Lower lobe of right lung (tissue), 2 donors: ENCODE measurements at regions not wholly inside any gene's neighbourhood (a gene's known extent, or its start where the extent isn't known, plus 50 kb on each side); places are given as distances from the start of the nearest gene placed in this dataset.

Experiments used
- ATAC-seq, 2 donors: fragments of 200-7000 bp; cut with Tn5 transposase; one replicate each; pipeline ENCODE4 v1.9.1; 2020 to 2022; ENCODE audit warnings: mild to moderate bottlenecking in 2 of 2, moderate library complexity in 2 of 2
- DNase-seq: peaks from one replicate; pipeline ENCODE4 v3.0.0-alpha.2; 2020
- H3K27ac ChIP-seq: fragments of 200-600 bp; one replicate; pipeline ENCODE4 v1.8.0; 2022
- H3K27me3 ChIP-seq: fragments of 200-600 bp; one replicate; pipeline ENCODE4 v1.8.0; 2022; ENCODE audit warnings: low read depth
- H3K36me3 ChIP-seq: fragments of 200-600 bp; one replicate; pipeline ENCODE4 v1.8.0; 2022; ENCODE audit warnings: mild to moderate bottlenecking
- H3K4me1 ChIP-seq: fragments of 200-600 bp; one replicate; pipeline ENCODE4 v1.8.0; 2022
- H3K4me3 ChIP-seq: fragments of 200-600 bp; one replicate; pipeline ENCODE4 v1.8.0; 2022; ENCODE audit warnings: mild to moderate bottlenecking
- H3K9me3 ChIP-seq: fragments of 200-600 bp; one replicate; pipeline ENCODE4 v1.8.0; 2022
- CTCF ChIP-seq: fragments of 200-600 bp; IDR thresholded peaks from one replicate; pipeline ENCODE4 v1.8.0; 2022; ENCODE audit warnings: antibody characterized with exemption, mild to moderate bottlenecking
- intact Hi-C: fragments of 100-400 bp; cut with DNase I; formaldehyde crosslinking; loops from one replicate; pipeline ENCODE4 v1.11.0; 2022
- donor health status: DM: no; HTN: yes; CAD: no; lungs with severe emphysema.

GRCh38 chrX:115408771-115409400 lies 119.4 kb downstream of the LUZP4 start:
- no peak for ATAC-seq
- Histone ChIP-seq H3K27me3 (no peaks in the 10 kb centered on the region), H3K36me3 (no peaks in the 10 kb centered on the region), H3K4me1 (no peaks in the 10 kb centered on the region), H3K27ac (no peak overlapping the region), H3K9me3 (no peaks in the 10 kb centered on the region), H3K4me3 (no peak overlapping the region)
- DNase-seq, result no peak
- no peak for TF ChIP-seq CTCF
- intact Hi-C loops, result no loop called here

GRCh38 chrX:115409551-115409950 lies 120.0 kb downstream of the LUZP4 start:
- H3K4me3 ChIP-seq, result no peak overlapping the region
- ATAC-seq (no peak), DNase-seq (no peak)
- H3K27me3 ChIP-seq, result no peaks in the 10 kb centered on the region
- no peak for TF ChIP-seq CTCF
- no peak overlapping the region for H3K27ac ChIP-seq
- H3K9me3 ChIP-seq, result no peaks in the 10 kb centered on the region
- intact Hi-C loops, result no loop called here
- no peaks in the 10 kb centered on the region for H3K36me3 ChIP-seq
- no peaks in the 10 kb centered on the region for H3K4me1 ChIP-seq

GRCh38 chrX:115410731-115411428 lies 121.4 kb downstream of the LUZP4 start:
- Histone ChIP-seq H3K27me3 (no peaks in the 10 kb centered on the region), H3K36me3 (no peaks in the 10 kb centered on the region), H3K27ac (no peak overlapping the region), H3K4me3 (no peak overlapping the region), H3K9me3 (no peaks in the 10 kb centered on the region), H3K4me1 (no peaks in the 10 kb centered on the region)
- no peak for TF ChIP-seq CTCF
- ATAC-seq (no peak), DNase-seq (no peak)
- intact Hi-C loops, result no loop called here

- Histone ChIP-seq H3K4me3 (no peak overlapping the region), H3K27ac (no peak overlapping the region), H3K36me3 (no peaks in the 10 kb centered on the region), H3K9me3 (no peaks in the 10 kb centered on the region), H3K4me1 (no peaks in the 10 kb centered on the region), H3K27me3 (no peaks in the 10 kb centered on the region)
- DNase-seq, result no peak
- intact Hi-C loops, result no loop called here
- no peak for ATAC-seq
- no peak for TF ChIP-seq CTCF
These were observed 123.8 kb downstream of the LUZP4 start for GRCh38 chrX:115413246-115413878.

- ATAC-seq (no peak), DNase-seq (no peak)
- H3K27ac ChIP-seq, result no peak overlapping the region
- no peaks in the 10 kb centered on the region for H3K27me3 ChIP-seq
- no peaks in the 10 kb centered on the region for H3K36me3 ChIP-seq
- no peak for TF ChIP-seq CTCF
- H3K4me1 ChIP-seq, result no peaks in the 10 kb centered on the region
- intact Hi-C loops, result no loop called here
- H3K9me3 ChIP-seq, result no peaks in the 10 kb centered on the region
- H3K4me3 ChIP-seq, result no peak overlapping the region
These were observed 129.6 kb downstream of the LUZP4 start for GRCh38 chrX:115419069-115419468.
